ENCODE measurements at regions not wholly inside any gene's neighbourhood (a gene's known extent, or its start where the extent isn't known, plus 50 kb on each side); places are given as distances from the start of the nearest gene placed in this dataset.

DNA sequence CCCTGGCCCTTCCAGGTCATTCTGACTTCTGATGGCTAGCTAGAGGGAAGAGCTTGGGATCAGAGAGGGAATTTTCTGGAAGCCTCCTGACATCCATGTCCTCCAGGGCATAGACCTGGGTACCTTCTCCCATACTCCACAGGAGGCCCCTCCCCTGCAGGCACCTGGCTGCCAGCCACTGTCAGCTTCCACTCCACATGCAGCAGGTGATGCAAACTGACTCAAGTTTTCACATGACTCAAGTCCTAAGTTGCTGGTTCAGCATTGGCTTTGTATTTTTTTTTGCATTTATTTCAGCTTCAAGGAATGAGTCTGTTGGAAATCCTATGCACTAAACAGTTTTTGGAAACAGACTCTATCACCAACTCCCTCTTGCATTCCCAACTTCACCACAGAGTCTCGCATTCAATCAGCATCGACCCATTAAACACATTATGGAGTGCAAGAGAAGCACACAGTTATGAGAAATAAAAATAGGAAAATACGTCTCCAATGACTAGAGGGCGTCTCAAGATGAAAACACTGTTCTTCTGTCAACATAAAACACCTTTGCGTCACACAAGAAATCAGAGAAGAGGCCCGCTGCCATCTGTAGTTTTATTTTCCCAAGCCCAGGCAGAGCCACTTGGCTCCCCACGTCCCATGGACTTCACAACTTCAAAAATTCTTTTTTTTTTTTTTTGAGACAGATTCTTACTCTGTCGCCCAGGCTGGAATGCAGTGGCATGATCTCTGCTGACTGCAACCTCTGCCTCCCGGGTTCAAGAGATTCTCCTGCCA, 362.6 kb upstream of the MGMT start:
- no peak overlapping the region for H2AFZ ChIP-seq (ENCODE audit: low read depth, low read length)
- H3K4me3 ChIP-seq (ENCODE audit: low read length): no peak overlapping the region
- no peaks in the 10 kb centered on the region for H4K20me1 ChIP-seq (ENCODE audit: insufficient read depth, low read length)
- TF ChIP-seq, protein P1, sequence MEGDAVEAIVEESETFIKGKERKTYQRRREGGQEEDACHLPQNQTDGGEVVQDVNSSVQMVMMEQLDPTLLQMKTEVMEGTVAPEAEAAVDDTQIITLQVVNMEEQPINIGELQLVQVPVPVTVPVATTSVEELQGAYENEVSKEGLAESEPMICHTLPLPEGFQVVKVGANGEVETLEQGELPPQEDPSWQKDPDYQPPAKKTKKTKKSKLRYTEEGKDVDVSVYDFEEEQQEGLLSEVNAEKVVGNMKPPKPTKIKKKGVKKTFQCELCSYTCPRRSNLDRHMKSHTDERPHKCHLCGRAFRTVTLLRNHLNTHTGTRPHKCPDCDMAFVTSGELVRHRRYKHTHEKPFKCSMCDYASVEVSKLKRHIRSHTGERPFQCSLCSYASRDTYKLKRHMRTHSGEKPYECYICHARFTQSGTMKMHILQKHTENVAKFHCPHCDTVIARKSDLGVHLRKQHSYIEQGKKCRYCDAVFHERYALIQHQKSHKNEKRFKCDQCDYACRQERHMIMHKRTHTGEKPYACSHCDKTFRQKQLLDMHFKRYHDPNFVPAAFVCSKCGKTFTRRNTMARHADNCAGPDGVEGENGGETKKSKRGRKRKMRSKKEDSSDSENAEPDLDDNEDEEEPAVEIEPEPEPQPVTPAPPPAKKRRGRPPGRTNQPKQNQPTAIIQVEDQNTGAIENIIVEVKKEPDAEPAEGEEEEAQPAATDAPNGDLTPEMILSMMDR (IDR thresholded peaks at IDR 0.05; ENCODE audit: low read depth, low read length): no peak
- TF ChIP-seq EZH2phosphoT487 (IDR thresholded peaks at IDR 0.05; ENCODE audit: low read depth): no peak
- H3K4me2 ChIP-seq (ENCODE audit: low read length): no peak overlapping the region
- H3K79me2 ChIP-seq (ENCODE audit: low read length): no peaks in the 10 kb centered on the region
- no peaks in the 10 kb centered on the region for H3K36me3 ChIP-seq (replicated peaks; ENCODE audit: low read depth, low read length)
- H3K9ac ChIP-seq (ENCODE audit: low read length): no peak overlapping the region
- no peaks in the 10 kb centered on the region for H3K27me3 ChIP-seq (ENCODE audit: low read depth, low read length)
- H3K9me3 ChIP-seq (ENCODE audit: insufficient read depth, low read length): no peaks in the 10 kb centered on the region
- H3K27ac ChIP-seq (ENCODE audit: low read length): no peak overlapping the region
- no peaks in the 10 kb centered on the region for H3K4me1 ChIP-seq (ENCODE audit: low read length)

DNA sequence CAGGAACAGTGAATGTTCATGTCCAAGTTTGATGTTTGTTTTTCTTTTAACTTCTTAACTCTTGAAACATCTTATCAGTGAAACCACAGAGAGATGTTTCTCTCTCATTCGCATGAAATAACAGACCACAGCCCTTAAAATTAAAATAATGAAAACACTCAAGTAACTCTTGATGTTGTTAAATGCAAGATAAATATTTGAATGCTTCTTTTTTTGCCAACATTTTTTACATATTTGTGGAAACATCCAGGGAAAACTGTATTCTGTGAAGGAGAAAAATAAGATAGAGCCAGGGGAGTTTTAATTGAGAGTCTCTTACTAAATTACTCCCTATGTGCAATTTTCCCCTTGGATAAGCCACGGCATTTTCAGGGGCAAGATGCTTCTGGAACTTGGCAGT, 361.8 kb upstream of the MGMT start:
- Histone ChIP-seq H3K27me3 (ENCODE audit: low read depth, low read length) (no peaks in the 10 kb centered on the region), H3K79me2 (ENCODE audit: low read length) (no peaks in the 10 kb centered on the region), H3K4me1 (ENCODE audit: low read length) (no peaks in the 10 kb centered on the region), H3K27ac (ENCODE audit: low read length) (no peak overlapping the region), H2AFZ (ENCODE audit: low read depth, low read length) (no peak overlapping the region), H3K9me3 (ENCODE audit: insufficient read depth, low read length) (no peaks in the 10 kb centered on the region), H3K4me3 (ENCODE audit: low read length) (no peak overlapping the region), H4K20me1 (ENCODE audit: insufficient read depth, low read length) (no peaks in the 10 kb centered on the region), H3K4me2 (ENCODE audit: low read length) (no peak overlapping the region), H3K9ac (ENCODE audit: low read length) (no peak overlapping the region), H3K36me3 (replicated peaks; ENCODE audit: low read depth, low read length) (no peaks in the 10 kb centered on the region)
- TF ChIP-seq, protein P1 (IDR thresholded peaks at IDR 0.05; ENCODE audit: low read depth, low read length): no peak
- no peak for TF ChIP-seq EZH2phosphoT487 (IDR thresholded peaks at IDR 0.05; ENCODE audit: low read depth)

DNA sequence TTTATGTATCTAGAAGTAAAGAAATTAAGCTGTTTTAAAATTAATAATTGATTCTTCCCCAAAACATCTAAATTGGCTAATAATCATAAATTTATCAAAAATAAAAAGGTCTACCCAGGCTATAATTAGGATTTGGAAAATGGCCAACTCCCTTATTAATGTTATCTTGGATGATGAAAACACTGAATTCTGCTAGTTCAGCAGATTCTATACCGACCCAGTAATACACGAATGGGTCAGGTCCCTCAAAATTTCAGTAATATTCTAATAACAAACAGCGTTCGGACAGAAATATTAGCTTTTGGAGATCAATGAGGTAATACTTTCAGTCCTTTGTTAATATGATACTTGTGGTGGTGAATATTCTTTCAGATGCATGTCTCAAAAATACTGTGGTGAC, 360.7 kb upstream of the MGMT start:
- no peaks in the 10 kb centered on the region for H3K79me2 ChIP-seq (ENCODE audit: low read length)
- no peak for TF ChIP-seq EZH2phosphoT487 (IDR thresholded peaks at IDR 0.05; ENCODE audit: low read depth)
- TF ChIP-seq, protein P1 (IDR thresholded peaks at IDR 0.05; ENCODE audit: low read depth, low read length): no peak

DNA sequence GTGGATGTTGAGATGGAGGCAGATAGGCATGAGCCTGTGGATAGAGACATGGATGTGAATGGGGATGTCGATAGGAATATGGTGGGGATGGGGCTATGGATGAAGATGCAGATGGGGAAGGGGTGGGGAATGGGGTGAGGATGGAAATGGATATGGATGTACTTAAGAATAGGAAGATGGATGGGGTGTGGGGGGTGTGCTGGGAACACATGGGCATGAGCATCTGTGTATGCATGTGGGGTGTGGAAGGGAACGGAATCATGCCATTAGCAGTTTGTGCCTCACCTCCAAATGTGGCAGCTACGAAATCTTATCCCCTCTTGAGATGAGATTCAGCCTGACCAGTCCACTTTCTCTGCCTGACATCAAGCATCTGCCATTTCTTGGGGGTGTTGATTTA, 359.5 kb upstream of the MGMT start:
- H4K20me1 ChIP-seq (ENCODE audit: insufficient read depth, low read length): no peaks in the 10 kb centered on the region
- H3K27ac ChIP-seq (ENCODE audit: low read length): no peak overlapping the region
- H3K27me3 ChIP-seq (ENCODE audit: low read depth, low read length): no peaks in the 10 kb centered on the region
- H3K79me2 ChIP-seq (ENCODE audit: low read length): no peaks in the 10 kb centered on the region
- no peak overlapping the region for H2AFZ ChIP-seq (ENCODE audit: low read depth, low read length)
- no peaks in the 10 kb centered on the region for H3K9me3 ChIP-seq (ENCODE audit: insufficient read depth, low read length)
- no peak overlapping the region for H3K4me2 ChIP-seq (ENCODE audit: low read length)
- no peaks in the 10 kb centered on the region for H3K36me3 ChIP-seq (replicated peaks; ENCODE audit: low read depth, low read length)
- no peak overlapping the region for H3K4me3 ChIP-seq (ENCODE audit: low read length)
- TF ChIP-seq, protein P1 (IDR thresholded peaks at IDR 0.05; ENCODE audit: low read depth, low read length): no peak
- no peak for TF ChIP-seq EZH2phosphoT487 (IDR thresholded peaks at IDR 0.05; ENCODE audit: low read depth)
- H3K9ac ChIP-seq (ENCODE audit: low read length): no peak overlapping the region
- no peaks in the 10 kb centered on the region for H3K4me1 ChIP-seq (ENCODE audit: low read length)

More for the DNA sequence above, 360.7 kb upstream of the MGMT start:
- no peak overlapping the region for H2AFZ ChIP-seq (ENCODE audit: low read depth, low read length)
- no peaks in the 10 kb centered on the region for H3K27me3 ChIP-seq (ENCODE audit: low read depth, low read length)
- H3K4me1 ChIP-seq (ENCODE audit: low read length): no peaks in the 10 kb centered on the region
- H3K27ac ChIP-seq (ENCODE audit: low read length): no peak overlapping the region
- H3K9ac ChIP-seq (ENCODE audit: low read length): no peak overlapping the region
- no peaks in the 10 kb centered on the region for H3K36me3 ChIP-seq (replicated peaks; ENCODE audit: low read depth, low read length)
- H3K4me3 ChIP-seq (ENCODE audit: low read length): no peak overlapping the region
- no peaks in the 10 kb centered on the region for H3K9me3 ChIP-seq (ENCODE audit: insufficient read depth, low read length)
- H4K20me1 ChIP-seq (ENCODE audit: insufficient read depth, low read length): no peaks in the 10 kb centered on the region
- no peak overlapping the region for H3K4me2 ChIP-seq (ENCODE audit: low read length)

Measured in OCI-LY3 (cell line).